K562 (cell line): ENCODE measurements at regions not wholly inside any gene's neighbourhood (a gene's known extent, or its start where the extent isn't known, plus 50 kb on each side); places are given as distances from the start of the nearest gene placed in this dataset.

Source experiments
- CTCF ChIP-seq, 3 experiments: IDR thresholded peaks in 2 of 3; conservative IDR thresholded peaks in 1 of 3; 2 replicates each; pipeline ENCODE4 v1.5.1; 2011 to 2012; ENCODE audit warnings: low read length in 3 of 3, mild to moderate bottlenecking in 3 of 3, control low read depth in 2 of 3, improper control_type of control experiment in 1 of 3, inconsistent platforms in 1 of 3, low read depth in 1 of 3, mixed read lengths in 1 of 3, moderate library complexity in 1 of 3; ENCODE audit not compliant: insufficient read depth in 2 of 3
- EP300 ChIP-seq: IDR thresholded peaks from 2 replicates; pipeline ENCODE4 v1.6.1; 2012; ENCODE audit warnings: low read length, improper control_type of control experiment
- MXI1 ChIP-seq: IDR thresholded peaks from 2 replicates; pipeline ENCODE4 v1.6.1; 2011; ENCODE audit warnings: low read depth, mild to moderate bottlenecking, improper control_type of control experiment, low read length
- NCOA1 ChIP-seq: fragments of 450-650 bp; IDR thresholded peaks from 2 replicates; pipeline ENCODE4 v1.6.1; 2016; ENCODE audit warnings: low read depth
- NFE2L1 ChIP-seq: fragments of 450-650 bp; IDR thresholded peaks from 2 replicates; pipeline ENCODE4 v1.6.1; 2016; ENCODE audit warnings: missing genetic modification characterization, low read depth, mild to moderate bottlenecking, missing compliant biosample characterization, moderate library complexity, borderline replicate concordance
- POLR2AphosphoS5 ChIP-seq: IDR thresholded peaks from 2 replicates; pipeline ENCODE4 v1.6.1; 2011; ENCODE audit warnings: mild to moderate bottlenecking, low read depth, low read length, moderate library complexity; ENCODE audit not compliant: control insufficient read depth, insufficient read depth
- RFX1 ChIP-seq: fragments of 450-650 bp; IDR thresholded peaks from 2 replicates; pipeline ENCODE4 v1.6.1; 2016; ENCODE audit warnings: mild to moderate bottlenecking, moderate library complexity
- SETDB1 ChIP-seq: IDR thresholded peaks from one replicate; pipeline ENCODE4 v1.6.1; 2012; ENCODE audit warnings: low read length, control low read depth, inconsistent platforms
- SIRT6 ChIP-seq: IDR thresholded peaks from one replicate; pipeline ENCODE4 v1.6.1; 2012; ENCODE audit warnings: low read depth, mild to moderate bottlenecking, control low read depth, inconsistent platforms, low read length, moderate library complexity
- SMARCA5 ChIP-seq: fragments of 450-650 bp; IDR thresholded peaks from 2 replicates; pipeline ENCODE4 v1.6.1; 2016
- TCF7L2 ChIP-seq: fragments of 150-350 bp; IDR thresholded peaks from 2 replicates; pipeline ENCODE4 v1.6.1; 2016; ENCODE audit warnings: low read depth, mild to moderate bottlenecking, low read length, moderate library complexity
- YBX1 ChIP-seq: fragments of 450-650 bp; IDR thresholded peaks from 2 replicates; pipeline ENCODE4 v1.7.1; 2016; ENCODE audit warnings: mild to moderate bottlenecking
- ZNF695 ChIP-seq: fragments of 450-650 bp; formaldehyde crosslinking; IDR thresholded peaks from 2 replicates; pipeline ENCODE4 v1.4.0; 2020; ENCODE audit warnings: mild to moderate bottlenecking, moderate library complexity

DNA sequence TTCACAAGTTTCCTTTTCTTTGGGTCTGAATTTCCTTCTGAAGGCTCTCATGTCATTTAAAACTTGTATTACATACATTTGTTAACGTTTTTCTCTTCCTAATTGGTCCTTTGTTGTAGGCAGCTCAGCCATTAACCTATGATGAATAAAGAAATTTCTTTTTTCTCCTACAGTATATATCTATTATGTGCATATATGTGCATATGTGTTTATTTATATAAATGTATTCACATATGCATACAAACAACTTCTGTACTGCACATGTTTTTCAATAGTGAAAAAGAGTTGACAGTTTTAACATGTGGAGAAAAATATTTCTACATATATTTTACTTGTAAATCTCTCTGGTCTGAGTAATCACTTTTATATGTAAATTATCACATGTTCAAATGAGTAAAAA lies 1674.9 kb upstream of the PCDH20 start:
- TF ChIP-seq EP300: no peak
- TF ChIP-seq YBX1: no peak
- no peak for TF ChIP-seq RFX1
- no peak for TF ChIP-seq SETDB1
- no peak for TF ChIP-seq POLR2AphosphoS5
- no peak for TF ChIP-seq MXI1
- no peak for TF ChIP-seq SIRT6
- TF ChIP-seq ZNF695: no peak
- no peak for TF ChIP-seq CTCF (IDR thresholded peaks at IDR 0.05 in 2 of 3, conservative IDR thresholded peaks at IDR 0.05 in 1 of 3; ENCODE audit: insufficient read depth in 2 of 3, low read depth in 1 of 3, low read length in 3 of 3)
- TF ChIP-seq NCOA1: no peak
- no peak for TF ChIP-seq SMARCA5
- TF ChIP-seq NFE2L1 (tag): no peak
- TF ChIP-seq TCF7L2: no peak
